Activated naive CD8-positive, alpha-beta T cell treated with anti-CD3 and anti-CD28 coated beads, Interleukin-2, amount 50 U/mL, for 24 hours (primary cell): ENCODE measurements at regions not wholly inside any gene's neighbourhood (a gene's known extent, or its start where the extent isn't known, plus 50 kb on each side); places are given as distances from the start of the nearest gene placed in this dataset.
"Not testable (repeated sequence)": the region's sequence is repeated elsewhere in the genome, so short reads cannot be mapped to it uniquely, and the experiment has no call there.

Source experiments
- ATAC-seq: fragments of 150-1000 bp; cut with Tn5 transposase; one replicate; pipeline ENCODE4 v1.10.0; 2021
- DNase-seq: peaks from one replicate; pipeline ENCODE4 v3.0.0; 2021
- H3K27ac Mint-ChIP-seq: one replicate; pipeline ENCODE4 v1.8.0; 2021; ENCODE audit warnings: mild to moderate bottlenecking, mixed read lengths
- H3K27me3 Mint-ChIP-seq: one replicate; pipeline ENCODE4 v1.8.0; 2021; ENCODE audit warnings: mixed read lengths
- H3K36me3 Mint-ChIP-seq: one replicate; pipeline ENCODE4 v1.8.0; 2021; ENCODE audit warnings: low read depth, mixed read lengths
- H3K4me1 Mint-ChIP-seq: one replicate; pipeline ENCODE4 v1.8.0; 2021; ENCODE audit warnings: mixed read lengths
- H3K4me3 Mint-ChIP-seq: one replicate; pipeline ENCODE4 v1.8.0; 2021; ENCODE audit warnings: mild to moderate bottlenecking, moderate library complexity, mixed read lengths
- H3K9me3 Mint-ChIP-seq: one replicate; pipeline ENCODE4 v1.8.0; 2021; ENCODE audit warnings: mixed read lengths

GRCh38 chr2:18980104-18980785, 378.2 kb downstream of the OSR1 start:
- Mint-ChIP-seq H3K9me3 (no peaks in the 10 kb centered on the region), H3K36me3 (no peaks in the 10 kb centered on the region), H3K27ac (no peak overlapping the region), H3K4me3 (no peak overlapping the region), H3K4me1 (no peaks in the 10 kb centered on the region), H3K27me3 (no peaks in the 10 kb centered on the region)
- DNase-seq (no peak), ATAC-seq (no peak)

DNA sequence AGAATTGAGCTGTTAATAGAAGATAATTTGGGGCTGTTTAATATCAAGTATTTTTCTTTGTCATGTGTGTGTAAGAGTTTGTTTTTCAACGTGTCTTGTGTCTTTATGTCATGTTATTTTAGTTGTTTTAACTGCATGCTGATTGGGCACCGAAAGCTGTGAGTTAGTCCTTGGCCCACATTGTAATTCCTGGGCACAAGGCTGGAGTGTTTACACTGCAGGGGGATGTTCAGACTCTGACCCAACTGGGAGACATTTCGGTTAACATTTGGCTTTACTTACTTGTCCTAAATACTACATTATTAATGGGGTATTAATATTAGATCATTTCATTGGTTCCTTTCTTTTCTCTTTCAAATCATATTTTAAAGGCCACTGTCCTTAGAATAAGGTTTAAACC, 381.0 kb downstream of the OSR1 start:
- Mint-ChIP-seq H3K4me1 (no peaks in the 10 kb centered on the region), H3K4me3 (no peak overlapping the region), H3K9me3 (no peaks in the 10 kb centered on the region), H3K27ac (no peak overlapping the region), H3K27me3 (no peaks in the 10 kb centered on the region), H3K36me3 (no peaks in the 10 kb centered on the region)
- ATAC-seq, result no peak
- DNase-seq, result no peak

GRCh38 chr2:18976168-18976961, 382.1 kb downstream of the OSR1 start:
- H3K27me3 Mint-ChIP-seq, result no peaks in the 10 kb centered on the region
- DNase-seq, result no peak
- H3K4me1 Mint-ChIP-seq, result no peaks in the 10 kb centered on the region
- ATAC-seq, result no peak
- no peaks in the 10 kb centered on the region for H3K36me3 Mint-ChIP-seq
- H3K9me3 Mint-ChIP-seq, result no peaks in the 10 kb centered on the region
- no peak overlapping the region for H3K4me3 Mint-ChIP-seq
- H3K27ac Mint-ChIP-seq, result no peak overlapping the region

- no peaks in the 10 kb centered on the region for H3K4me1 Mint-ChIP-seq
- H3K27ac Mint-ChIP-seq, result no peak overlapping the region
- no peak overlapping the region for H3K4me3 Mint-ChIP-seq
- DNase-seq, result no peak
- H3K27me3 Mint-ChIP-seq, result no peaks in the 10 kb centered on the region
- no peaks in the 10 kb centered on the region for H3K36me3 Mint-ChIP-seq
- ATAC-seq, result no peak
- no peaks in the 10 kb centered on the region for H3K9me3 Mint-ChIP-seq
These were observed 382.8 kb downstream of the OSR1 start for GRCh38 chr2:18975506-18976167.

- DNase-seq (no peak), ATAC-seq (no peak)
- no peaks in the 10 kb centered on the region for H3K36me3 Mint-ChIP-seq
- H3K27me3 Mint-ChIP-seq, result no peaks in the 10 kb centered on the region
- no peaks in the 10 kb centered on the region for H3K4me1 Mint-ChIP-seq
- H3K4me3 Mint-ChIP-seq, result no peak overlapping the region
- H3K9me3 Mint-ChIP-seq, result no peaks in the 10 kb centered on the region
- H3K27ac Mint-ChIP-seq, result no peak overlapping the region
These were observed 382.3 kb upstream of the NT5C1B start for GRCh38 chr2:18971628-18972027.

DNA sequence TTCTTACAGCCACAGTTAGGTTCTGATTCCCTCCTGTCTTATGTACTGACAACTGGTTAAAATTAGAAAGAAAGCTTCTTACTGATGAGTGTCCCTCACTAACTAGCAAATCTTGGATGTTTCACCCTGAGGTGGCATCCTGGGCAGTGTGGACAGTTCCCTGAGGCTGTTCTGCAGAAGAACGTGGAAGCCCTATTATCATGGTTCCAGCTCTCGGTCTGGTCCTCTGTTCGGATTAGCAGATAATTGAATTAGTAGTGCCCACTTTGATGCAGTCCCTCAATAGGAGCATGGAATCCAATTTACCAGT, 381.7 kb upstream of the NT5C1B start:
- no peaks in the 10 kb centered on the region for H3K9me3 Mint-ChIP-seq

GRCh38 chr2:18966131-18966530, 376.8 kb upstream of the NT5C1B start:
- DNase-seq, result no peak

More for the DNA sequence above, 381.7 kb upstream of the NT5C1B start:
- ATAC-seq, result no peak
- Mint-ChIP-seq H3K27me3 (no peaks in the 10 kb centered on the region), H3K4me3 (no peak overlapping the region), H3K27ac (no peak overlapping the region), H3K36me3 (no peaks in the 10 kb centered on the region), H3K4me1 (no peaks in the 10 kb centered on the region)
- no peak for DNase-seq

GRCh38 chr2:18963739-18964256, 374.4 kb upstream of the NT5C1B start:
- not testable (repeated sequence) for ATAC-seq, H3K36me3 Mint-ChIP-seq, H3K27me3 Mint-ChIP-seq, H3K4me1 Mint-ChIP-seq, H3K4me3 Mint-ChIP-seq, DNase-seq, H3K9me3 Mint-ChIP-seq, H3K27ac Mint-ChIP-seq

More at GRCh38 chr2:18966131-18966530, 376.8 kb upstream of the NT5C1B start:
- H3K9me3 Mint-ChIP-seq, result no peaks in the 10 kb centered on the region
- H3K4me3 Mint-ChIP-seq, result no peak overlapping the region
- H3K4me1 Mint-ChIP-seq, result no peaks in the 10 kb centered on the region
- H3K27me3 Mint-ChIP-seq, result no peaks in the 10 kb centered on the region
- no peak overlapping the region for H3K27ac Mint-ChIP-seq
- no peak for ATAC-seq
- H3K36me3 Mint-ChIP-seq, result peaks cover 3% of the 10 kb centered on the region

DNA sequence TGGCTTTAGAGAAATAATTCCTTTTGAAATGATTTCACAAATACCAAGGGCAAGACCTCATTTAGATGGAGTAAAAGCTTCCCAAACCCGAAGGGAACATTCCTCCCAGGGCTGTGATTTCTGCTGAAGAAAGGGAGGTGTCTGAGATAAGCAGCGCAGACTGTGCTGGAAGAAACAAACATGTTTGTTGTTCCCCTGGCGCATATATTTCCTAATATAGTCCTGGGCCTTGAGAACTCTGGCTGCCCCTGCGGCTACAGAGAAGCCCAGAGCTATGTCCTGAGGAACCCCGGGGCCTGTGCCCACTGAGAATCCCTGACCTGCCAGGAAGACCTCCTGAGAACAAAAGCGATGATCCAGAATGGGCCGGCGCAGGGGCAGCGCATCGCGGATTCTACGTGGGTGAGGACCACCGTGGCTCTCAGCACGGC, 372.6 kb upstream of the NT5C1B start:
- H3K27ac Mint-ChIP-seq, result no peak overlapping the region
- H3K4me3 Mint-ChIP-seq, result no peak overlapping the region
- H3K9me3 Mint-ChIP-seq, result no peaks in the 10 kb centered on the region
- no peak for ATAC-seq
- H3K4me1 Mint-ChIP-seq, result no peaks in the 10 kb centered on the region
- H3K27me3 Mint-ChIP-seq, result no peaks in the 10 kb centered on the region
- peaks cover 3% of the 10 kb centered on the region for H3K36me3 Mint-ChIP-seq
- DNase-seq, result no peak

DNA sequence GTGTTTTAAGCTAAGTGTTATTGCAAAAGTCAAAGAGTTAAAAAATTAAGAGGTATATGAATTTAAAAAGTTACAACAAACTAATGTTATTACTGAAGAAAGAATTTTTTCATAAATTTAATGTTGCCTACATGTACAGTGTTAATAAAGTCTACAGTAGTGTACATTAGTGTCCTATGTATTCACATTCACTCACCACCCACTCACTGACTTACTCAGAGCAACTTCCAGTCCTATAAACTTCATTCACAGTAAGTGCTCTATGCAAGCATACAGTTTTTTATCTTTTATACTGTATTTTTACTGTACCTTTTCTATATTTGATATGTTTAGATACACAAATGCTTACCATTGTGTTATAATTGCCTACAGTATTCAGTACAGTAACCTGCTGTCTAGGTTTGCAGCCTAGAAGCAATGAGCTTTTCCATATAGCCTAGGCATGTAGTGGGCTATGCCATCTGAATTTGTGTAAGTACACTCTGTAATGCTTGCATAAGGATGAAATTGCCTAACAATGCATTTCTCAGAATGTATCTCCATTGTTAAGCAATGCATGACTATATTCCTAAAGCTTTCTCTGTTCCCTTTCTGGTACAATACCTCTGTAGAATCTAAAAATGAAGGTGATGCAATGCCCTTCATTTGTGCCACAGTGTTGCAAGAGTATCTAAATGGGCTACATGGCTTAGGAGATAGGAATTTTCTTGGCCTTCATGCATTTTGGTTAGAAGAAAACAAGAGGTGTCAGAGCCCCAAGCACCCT, 370.8 kb upstream of the NT5C1B start:
- no peaks in the 10 kb centered on the region for H3K27me3 Mint-ChIP-seq
- H3K36me3 Mint-ChIP-seq, result peaks cover 4% of the 10 kb centered on the region
- H3K4me3 Mint-ChIP-seq, result no peak overlapping the region
- DNase-seq, result no peak
- H3K4me1 Mint-ChIP-seq, result no peaks in the 10 kb centered on the region
- ATAC-seq, result no peak
- no peak overlapping the region for H3K27ac Mint-ChIP-seq
- no peaks in the 10 kb centered on the region for H3K9me3 Mint-ChIP-seq

- DNase-seq (no peak), ATAC-seq (no peak)
- Mint-ChIP-seq H3K27me3 (no peaks in the 10 kb centered on the region), H3K36me3 (peaks cover 2% of the 10 kb centered on the region), H3K9me3 (peaks cover under 1% of the 10 kb centered on the region), H3K27ac (no peak overlapping the region), H3K4me3 (no peak overlapping the region), H3K4me1 (no peaks in the 10 kb centered on the region)
These were observed 369.8 kb upstream of the NT5C1B start for GRCh38 chr2:18959200-18959599.

DNA sequence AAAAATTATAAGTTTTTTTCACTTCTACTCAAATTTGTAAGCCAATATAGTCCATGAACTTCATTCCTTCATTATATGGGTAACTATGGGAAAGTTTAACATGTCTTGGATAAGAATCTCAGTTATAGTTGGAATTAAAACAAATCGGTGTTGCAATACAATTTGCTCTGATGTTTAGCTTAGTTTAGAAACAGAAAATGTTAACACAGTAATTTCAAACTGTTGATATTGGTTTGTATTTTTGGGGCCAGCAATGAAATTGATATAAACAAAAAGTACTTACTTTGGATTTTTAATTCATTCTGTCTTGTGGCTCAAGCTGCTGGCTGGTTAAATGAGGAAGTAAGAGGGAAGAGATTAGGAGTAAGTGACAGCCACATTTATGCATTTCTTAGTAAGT, 368.5 kb upstream of the NT5C1B start:
- no peak for ATAC-seq
- H3K36me3 Mint-ChIP-seq, result peaks cover 2% of the 10 kb centered on the region
- no peak overlapping the region for H3K4me3 Mint-ChIP-seq
- H3K9me3 Mint-ChIP-seq, result peaks cover 4% of the 10 kb centered on the region
- H3K27ac Mint-ChIP-seq, result no peak overlapping the region
- DNase-seq, result no peak
- H3K27me3 Mint-ChIP-seq, result no peaks in the 10 kb centered on the region
- H3K4me1 Mint-ChIP-seq, result no peaks in the 10 kb centered on the region

- no peak for ATAC-seq
These were observed 361.0 kb upstream of the NT5C1B start for GRCh38 chr2:18950361-18950851.

GRCh38 chr2:18949871-18950270, 360.5 kb upstream of the NT5C1B start:
- ATAC-seq (no peak), DNase-seq (no peak)
- Mint-ChIP-seq H3K27ac (no peak overlapping the region), H3K4me1 (no peaks in the 10 kb centered on the region), H3K9me3 (peaks cover 4% of the 10 kb centered on the region), H3K36me3 (no peaks in the 10 kb centered on the region), H3K27me3 (no peaks in the 10 kb centered on the region), H3K4me3 (no peak overlapping the region)

More at GRCh38 chr2:18950361-18950851, 361.0 kb upstream of the NT5C1B start:
- Mint-ChIP-seq H3K9me3 (peaks cover 4% of the 10 kb centered on the region), H3K4me3 (no peak overlapping the region), H3K4me1 (no peaks in the 10 kb centered on the region), H3K36me3 (no peaks in the 10 kb centered on the region), H3K27me3 (no peaks in the 10 kb centered on the region), H3K27ac (no peak overlapping the region)
- no peak for DNase-seq
